Esophagus muscularis mucosa (tissue), 3 donors: ENCODE measurements at regions not wholly inside any gene's neighbourhood (a gene's known extent, or its start where the extent isn't known, plus 50 kb on each side); places are given as distances from the start of the nearest gene placed in this dataset.

Experiments used
- POLR2A ChIP-seq: fragments of 450-650 bp; IDR thresholded peaks from one replicate; pipeline ENCODE4 v1.6.1; 2017; ENCODE audit warnings: antibody characterized with exemption, moderate library complexity, mild to moderate bottlenecking, low read depth
- POLR2AphosphoS5 ChIP-seq, 2 donors: sonication (generic); formaldehyde crosslinking; IDR thresholded peaks; one replicate each; pipeline ENCODE4 v1.6.1; 2017; ENCODE audit warnings: antibody characterized with exemption in 2 of 2
- TF ChIP-seq, protein P1 (sequence below), 3 experiments: fragments of 200-600 bp in 2 of 3; fragments of 450-650 bp in 1 of 3; sonication (generic) in 2 of 3; IDR thresholded peaks; one replicate each; pipeline ENCODE4 v1.5.1; 2017 to 2019; ENCODE audit warnings: antibody characterized with exemption in 3 of 3, mild to moderate bottlenecking in 2 of 3, moderate library complexity in 1 of 3

DNA sequence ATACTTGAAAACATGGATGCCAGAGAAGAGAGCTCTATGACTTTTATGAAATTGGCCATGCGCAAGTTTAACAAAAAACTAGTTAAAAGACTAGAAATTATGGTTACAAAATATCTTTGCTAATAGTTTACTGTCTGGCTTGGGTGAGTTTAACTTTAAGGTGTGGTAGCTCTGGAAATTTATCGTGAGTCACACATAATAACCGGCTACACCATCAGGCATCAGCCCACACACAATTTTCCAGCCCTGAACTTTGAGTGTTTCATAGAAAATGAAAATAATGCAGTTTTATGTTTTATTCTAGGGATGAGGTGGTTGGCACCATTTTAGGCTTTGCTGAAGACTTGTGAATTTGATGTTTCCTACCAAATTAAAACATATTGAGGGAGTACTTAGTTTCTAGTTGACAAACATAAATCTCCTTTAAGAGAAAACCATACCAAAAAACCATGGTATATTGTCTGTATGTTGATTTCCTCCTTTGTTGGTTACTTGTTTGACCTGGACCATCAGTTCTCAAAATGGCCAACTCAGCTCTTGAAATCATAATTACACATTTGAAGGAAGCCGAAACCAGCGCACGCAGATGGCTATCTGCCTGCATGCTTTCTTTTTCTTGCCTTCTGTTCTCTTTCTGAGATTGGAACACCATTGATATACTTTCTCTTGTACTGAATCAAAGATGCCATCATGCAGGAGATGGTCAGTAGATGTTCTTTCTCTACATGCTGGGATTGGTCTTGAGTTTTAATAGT, 125.1 kb downstream of the AKAP11 start:
- TF ChIP-seq, protein P1, sequence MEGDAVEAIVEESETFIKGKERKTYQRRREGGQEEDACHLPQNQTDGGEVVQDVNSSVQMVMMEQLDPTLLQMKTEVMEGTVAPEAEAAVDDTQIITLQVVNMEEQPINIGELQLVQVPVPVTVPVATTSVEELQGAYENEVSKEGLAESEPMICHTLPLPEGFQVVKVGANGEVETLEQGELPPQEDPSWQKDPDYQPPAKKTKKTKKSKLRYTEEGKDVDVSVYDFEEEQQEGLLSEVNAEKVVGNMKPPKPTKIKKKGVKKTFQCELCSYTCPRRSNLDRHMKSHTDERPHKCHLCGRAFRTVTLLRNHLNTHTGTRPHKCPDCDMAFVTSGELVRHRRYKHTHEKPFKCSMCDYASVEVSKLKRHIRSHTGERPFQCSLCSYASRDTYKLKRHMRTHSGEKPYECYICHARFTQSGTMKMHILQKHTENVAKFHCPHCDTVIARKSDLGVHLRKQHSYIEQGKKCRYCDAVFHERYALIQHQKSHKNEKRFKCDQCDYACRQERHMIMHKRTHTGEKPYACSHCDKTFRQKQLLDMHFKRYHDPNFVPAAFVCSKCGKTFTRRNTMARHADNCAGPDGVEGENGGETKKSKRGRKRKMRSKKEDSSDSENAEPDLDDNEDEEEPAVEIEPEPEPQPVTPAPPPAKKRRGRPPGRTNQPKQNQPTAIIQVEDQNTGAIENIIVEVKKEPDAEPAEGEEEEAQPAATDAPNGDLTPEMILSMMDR (IDR thresholded peaks at IDR 0.05) = no peak
- no peak for TF ChIP-seq POLR2AphosphoS5 (IDR thresholded peaks at IDR 0.05)
- TF ChIP-seq POLR2A = no peak
